GM23338 (cell line): ENCODE measurements at regions not wholly inside any gene's neighbourhood (a gene's known extent, or its start where the extent isn't known, plus 50 kb on each side); places are given as distances from the start of the nearest gene placed in this dataset.
"Not testable (repeated sequence)": the region's sequence is repeated elsewhere in the genome, so short reads cannot be mapped to it uniquely, and the experiment has no call there.

Experiments
- EZH2 ChIP-seq: fragments of 200-600 bp; sonication (generic); IDR thresholded peaks from one replicate; pipeline ENCODE4 v1.8.0; 2017; ENCODE audit warnings: antibody characterized with exemption, mild to moderate bottlenecking, low read depth; ENCODE audit not compliant: unreplicated experiment
- EZH2phosphoT487 ChIP-seq: fragments of 200-600 bp; sonication (generic); IDR thresholded peaks from one replicate; pipeline ENCODE4 v1.8.1; 2018; ENCODE audit warnings: antibody characterized with exemption; ENCODE audit not compliant: unreplicated experiment
- POLR2AphosphoS5 ChIP-seq: IDR thresholded peaks from 2 replicates; pipeline ENCODE4 v1.6.1; 2016; ENCODE audit warnings: antibody characterized with exemption, low read depth
- ZNF114 ChIP-seq: fragments of 250-450 bp; sonication (Bioruptor Pico); IDR thresholded peaks from 2 replicates; pipeline ENCODE4 v1.5.0; 2020; ENCODE audit warnings: mild to moderate bottlenecking, moderate library complexity
- TF ChIP-seq, protein P1 (sequence below), 2 experiments: fragments of 200-600 bp in 1 of 2; sonication (generic) in 1 of 2; conservative IDR thresholded peaks; 2 replicates each; pipeline versions ENCODE4 v1.5.1 to v1.6.1; 2016 to 2017; ENCODE audit warnings: antibody characterized with exemption in 2 of 2, low read depth in 2 of 2, mild to moderate bottlenecking in 2 of 2, moderate library complexity in 1 of 2
- TF ChIP-seq, protein P2 (sequence below): IDR thresholded peaks from one replicate; pipeline ENCODE4 v1.6.1; 2018; ENCODE audit warnings: antibody characterized with exemption; ENCODE audit not compliant: unreplicated experiment

DNA sequence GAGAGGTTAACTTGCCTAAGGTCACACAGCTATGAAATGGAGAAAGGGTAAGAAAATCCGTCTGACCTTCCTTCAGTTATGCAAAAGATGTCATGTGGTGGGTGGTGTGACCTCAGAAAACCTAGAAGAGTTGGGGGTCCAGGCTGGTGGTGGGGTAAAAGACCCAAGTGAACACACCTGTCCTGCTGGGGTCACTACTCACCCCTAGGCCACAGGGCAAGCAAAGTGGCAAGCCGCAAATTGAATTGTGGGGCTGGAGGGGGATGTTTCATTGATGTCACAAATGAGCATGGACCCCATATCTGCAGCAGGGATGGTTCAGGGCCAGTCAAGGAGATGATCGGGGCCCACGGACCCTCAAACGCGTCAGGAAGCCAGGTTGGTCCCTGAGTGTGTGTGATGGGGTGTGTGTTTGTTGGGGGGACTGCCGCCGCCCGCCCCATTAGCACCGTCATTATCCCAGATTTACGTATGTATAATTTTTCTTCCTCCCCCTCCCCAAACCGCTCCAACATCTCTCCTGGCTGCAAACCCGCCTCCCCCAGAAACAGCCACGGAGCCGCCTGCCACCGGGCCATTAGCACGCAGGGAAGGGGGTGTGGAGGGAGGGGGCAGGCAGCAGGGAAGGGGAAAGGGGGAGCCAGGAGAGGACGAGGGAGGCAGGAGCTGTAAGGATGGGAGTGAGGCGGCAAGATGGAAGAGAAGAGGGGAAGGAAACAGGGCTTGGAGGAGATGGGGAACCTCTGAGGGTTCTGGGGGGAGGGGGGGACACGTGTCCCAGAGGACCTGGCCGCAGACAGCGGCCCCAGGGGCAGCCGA, 157.4 kb downstream of the CRLF3 start:
- not testable (repeated sequence) for TF ChIP-seq EZH2phosphoT487; EZH2; ZNF114 (CRISPR knock-in tag); POLR2AphosphoS5
- TF ChIP-seq, protein P1, sequence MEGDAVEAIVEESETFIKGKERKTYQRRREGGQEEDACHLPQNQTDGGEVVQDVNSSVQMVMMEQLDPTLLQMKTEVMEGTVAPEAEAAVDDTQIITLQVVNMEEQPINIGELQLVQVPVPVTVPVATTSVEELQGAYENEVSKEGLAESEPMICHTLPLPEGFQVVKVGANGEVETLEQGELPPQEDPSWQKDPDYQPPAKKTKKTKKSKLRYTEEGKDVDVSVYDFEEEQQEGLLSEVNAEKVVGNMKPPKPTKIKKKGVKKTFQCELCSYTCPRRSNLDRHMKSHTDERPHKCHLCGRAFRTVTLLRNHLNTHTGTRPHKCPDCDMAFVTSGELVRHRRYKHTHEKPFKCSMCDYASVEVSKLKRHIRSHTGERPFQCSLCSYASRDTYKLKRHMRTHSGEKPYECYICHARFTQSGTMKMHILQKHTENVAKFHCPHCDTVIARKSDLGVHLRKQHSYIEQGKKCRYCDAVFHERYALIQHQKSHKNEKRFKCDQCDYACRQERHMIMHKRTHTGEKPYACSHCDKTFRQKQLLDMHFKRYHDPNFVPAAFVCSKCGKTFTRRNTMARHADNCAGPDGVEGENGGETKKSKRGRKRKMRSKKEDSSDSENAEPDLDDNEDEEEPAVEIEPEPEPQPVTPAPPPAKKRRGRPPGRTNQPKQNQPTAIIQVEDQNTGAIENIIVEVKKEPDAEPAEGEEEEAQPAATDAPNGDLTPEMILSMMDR (conservative IDR thresholded peaks at IDR 0.05; ENCODE audit: low read depth in 2 of 2) = peak in 1 of 2 experiments; percentile 17; a peak in 1 of 4 replicates
- TF ChIP-seq, protein P2, sequence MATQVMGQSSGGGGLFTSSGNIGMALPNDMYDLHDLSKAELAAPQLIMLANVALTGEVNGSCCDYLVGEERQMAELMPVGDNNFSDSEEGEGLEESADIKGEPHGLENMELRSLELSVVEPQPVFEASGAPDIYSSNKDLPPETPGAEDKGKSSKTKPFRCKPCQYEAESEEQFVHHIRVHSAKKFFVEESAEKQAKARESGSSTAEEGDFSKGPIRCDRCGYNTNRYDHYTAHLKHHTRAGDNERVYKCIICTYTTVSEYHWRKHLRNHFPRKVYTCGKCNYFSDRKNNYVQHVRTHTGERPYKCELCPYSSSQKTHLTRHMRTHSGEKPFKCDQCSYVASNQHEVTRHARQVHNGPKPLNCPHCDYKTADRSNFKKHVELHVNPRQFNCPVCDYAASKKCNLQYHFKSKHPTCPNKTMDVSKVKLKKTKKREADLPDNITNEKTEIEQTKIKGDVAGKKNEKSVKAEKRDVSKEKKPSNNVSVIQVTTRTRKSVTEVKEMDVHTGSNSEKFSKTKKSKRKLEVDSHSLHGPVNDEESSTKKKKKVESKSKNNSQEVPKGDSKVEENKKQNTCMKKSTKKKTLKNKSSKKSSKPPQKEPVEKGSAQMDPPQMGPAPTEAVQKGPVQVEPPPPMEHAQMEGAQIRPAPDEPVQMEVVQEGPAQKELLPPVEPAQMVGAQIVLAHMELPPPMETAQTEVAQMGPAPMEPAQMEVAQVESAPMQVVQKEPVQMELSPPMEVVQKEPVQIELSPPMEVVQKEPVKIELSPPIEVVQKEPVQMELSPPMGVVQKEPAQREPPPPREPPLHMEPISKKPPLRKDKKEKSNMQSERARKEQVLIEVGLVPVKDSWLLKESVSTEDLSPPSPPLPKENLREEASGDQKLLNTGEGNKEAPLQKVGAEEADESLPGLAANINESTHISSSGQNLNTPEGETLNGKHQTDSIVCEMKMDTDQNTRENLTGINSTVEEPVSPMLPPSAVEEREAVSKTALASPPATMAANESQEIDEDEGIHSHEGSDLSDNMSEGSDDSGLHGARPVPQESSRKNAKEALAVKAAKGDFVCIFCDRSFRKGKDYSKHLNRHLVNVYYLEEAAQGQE = not testable (repeated sequence)
